ENCODE measurements at regions not wholly inside any gene's neighbourhood (a gene's known extent, or its start where the extent isn't known, plus 50 kb on each side); places are given as distances from the start of the nearest gene placed in this dataset.
A peak's percentile ranks its signal among the peaks of the same experiment; 100 is the strongest.

GRCh38 chr1:99591886-99592285, 54.0 kb upstream of the PALMD start:
- H3K9me3 Mint-ChIP-seq (ENCODE audit: unreplicated experiment) = no peaks in the 10 kb centered on the region
- H3K27ac Mint-ChIP-seq (ENCODE audit: unreplicated experiment) = no peak overlapping the region
- no peak for DNase-seq (ENCODE audit: low spot score)
- no peak for TF ChIP-seq CTCF (IDR thresholded peaks at IDR 0.05; ENCODE audit: unreplicated experiment)
- no peaks in the 10 kb centered on the region for H3K36me3 Mint-ChIP-seq (ENCODE audit: low read depth, unreplicated experiment)
- H3K27me3 Mint-ChIP-seq (ENCODE audit: unreplicated experiment) = peaks cover 2% of the 10 kb centered on the region
- H3K4me3 Mint-ChIP-seq (ENCODE audit: unreplicated experiment) = no peak overlapping the region
- H3K4me1 Mint-ChIP-seq (ENCODE audit: unreplicated experiment) = peaks cover 27% of the 10 kb centered on the region

GRCh38 chr1:99594205-99594604, 51.7 kb upstream of the PALMD start:
- no peak for DNase-seq (ENCODE audit: low spot score)
- Mint-ChIP-seq H3K9me3 (ENCODE audit: unreplicated experiment) (no peaks in the 10 kb centered on the region), H3K27me3 (ENCODE audit: unreplicated experiment) (peaks cover 2% of the 10 kb centered on the region), H3K4me1 (ENCODE audit: unreplicated experiment) (peaks cover 34% of the 10 kb centered on the region), H3K36me3 (ENCODE audit: low read depth, unreplicated experiment) (no peaks in the 10 kb centered on the region), H3K27ac (ENCODE audit: unreplicated experiment) (peak overlapping the region; percentile 88), H3K4me3 (ENCODE audit: unreplicated experiment) (no peak overlapping the region)
- TF ChIP-seq CTCF (IDR thresholded peaks at IDR 0.05; ENCODE audit: unreplicated experiment) = no peak

DNA sequence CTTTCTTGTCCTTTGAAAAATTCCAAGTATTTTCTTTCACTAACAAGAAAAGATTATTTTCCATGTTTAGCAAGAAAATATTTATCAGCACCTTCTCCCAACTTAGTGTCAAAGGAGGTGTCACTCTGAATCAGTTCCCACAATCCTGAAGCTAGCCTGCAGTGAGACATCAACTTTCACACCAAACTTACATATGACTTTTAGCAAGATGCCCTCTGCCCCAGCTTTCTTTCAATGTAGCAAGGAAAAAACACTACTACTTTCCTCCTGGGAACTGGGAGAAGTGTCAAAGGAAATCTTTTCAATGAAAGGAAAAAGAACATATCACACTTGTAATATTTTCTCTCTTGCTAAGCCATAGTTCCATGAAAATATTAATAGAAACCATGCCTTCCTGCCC, 50.9 kb upstream of the PALMD start:
- Mint-ChIP-seq H3K36me3 (ENCODE audit: low read depth, unreplicated experiment) (no peaks in the 10 kb centered on the region), H3K27me3 (ENCODE audit: unreplicated experiment) (peaks cover 4% of the 10 kb centered on the region), H3K27ac (ENCODE audit: unreplicated experiment) (no peak overlapping the region), H3K9me3 (ENCODE audit: unreplicated experiment) (no peaks in the 10 kb centered on the region), H3K4me3 (ENCODE audit: unreplicated experiment) (no peak overlapping the region), H3K4me1 (ENCODE audit: unreplicated experiment) (peaks cover 43% of the 10 kb centered on the region)
- no peak for TF ChIP-seq CTCF (IDR thresholded peaks at IDR 0.05; ENCODE audit: unreplicated experiment)
- DNase-seq (ENCODE audit: low spot score) = no peak

GRCh38 chr1:99595441-99595840, 50.5 kb upstream of the PALMD start:
- TF ChIP-seq CTCF (IDR thresholded peaks at IDR 0.05; ENCODE audit: unreplicated experiment) = no peak
- H3K36me3 Mint-ChIP-seq (ENCODE audit: low read depth, unreplicated experiment) = no peaks in the 10 kb centered on the region
- H3K4me1 Mint-ChIP-seq (ENCODE audit: unreplicated experiment) = peaks cover 41% of the 10 kb centered on the region
- H3K27me3 Mint-ChIP-seq (ENCODE audit: unreplicated experiment) = peaks cover 2% of the 10 kb centered on the region
- no peak for DNase-seq (ENCODE audit: low spot score)
- H3K4me3 Mint-ChIP-seq (ENCODE audit: unreplicated experiment) = no peak overlapping the region
- no peaks in the 10 kb centered on the region for H3K9me3 Mint-ChIP-seq (ENCODE audit: unreplicated experiment)
- no peak overlapping the region for H3K27ac Mint-ChIP-seq (ENCODE audit: unreplicated experiment)
